K562 (cell line): ENCODE measurements at regions not wholly inside any gene's neighbourhood (a gene's known extent, or its start where the extent isn't known, plus 50 kb on each side); places are given as distances from the start of the nearest gene placed in this dataset.
A peak's percentile ranks its signal among the peaks of the same experiment; 100 is the strongest.

ENCODE experiments used
- ATAC-seq: fragments of 200-7000 bp; cut with Tn5 transposase; 3 replicates; pipeline ENCODE4 v1.9.1; 2020; ENCODE audit warnings: moderate library complexity
- BruUV-seq: library from RNA; stranded (reverse); fragments of 400-500 nt; replicated peaks from 2 replicates; lab custom pipeline; 2021; lab: Mats Ljungman, UMichigan
- CTCF ChIA-PET: fragments of 300-600 bp; formaldehyde crosslinking; extraction: SDS; loops from one replicate; lab custom pipeline; 2021; ENCODE audit warnings: low intra/inter-chr PET ratio; lab: Yijun Ruan, JAX
- POLR2A ChIA-PET: fragments of 300-600, 350-650 bp; sonication (Branson Sonifier 250); formaldehyde crosslinking; extraction: SDS; loops from one replicate; lab custom pipeline; 2021; ENCODE audit warnings: antibody characterized with exemption, inconsistent platforms; lab: Yijun Ruan, JAX
- DNase-seq, 4 experiments: peaks; one replicate each; pipeline versions ENCODE4 v3.0.0 to v3.0.0-alpha.2; 2011 to 2018; ENCODE audit warnings: low spot score in 3 of 4, mixed read lengths in 3 of 4; ENCODE audit errors: extremely low read depth in 1 of 4
- FAIRE-seq: peaks from 2 replicates; lab custom pipeline; 2011; peaks lifted over from hg19 to GRCh38; lab: Jason Lieb, UNC
- H2AFZ ChIP-seq: 2 replicates; pipeline ENCODE4 v1.6.0; 2011; ENCODE audit warnings: low read depth, low read length, control low read depth, inconsistent platforms
- H3K27ac ChIP-seq: fragments of 200-600 bp; 3 replicates; pipeline ENCODE4 v1.8.0; 2011; ENCODE audit warnings: low read depth, mild to moderate bottlenecking, control low read depth, inconsistent platforms, low read length, moderate library complexity, mixed read lengths; ENCODE audit errors: extremely low read depth
- H3K27me3 ChIP-seq, 2 experiments: fragments of 300-600 bp in 1 of 2; 2 replicates in 1 of 2; 3 replicates in 1 of 2; pipeline versions ENCODE4 v1.6.0 to v1.8.0; 2011; ENCODE audit warnings: inconsistent platforms in 2 of 2, low read length in 2 of 2, mild to moderate bottlenecking in 1 of 2, mixed read lengths in 1 of 2, moderate library complexity in 1 of 2; ENCODE audit not compliant: control insufficient read depth in 2 of 2, insufficient read depth in 2 of 2
- H3K36me3 ChIP-seq: fragments of 300-600 bp; 3 replicates; pipeline ENCODE4 v1.8.0; 2011; ENCODE audit warnings: mild to moderate bottlenecking, low read length, inconsistent platforms; ENCODE audit not compliant: control insufficient read depth, insufficient read depth
- H3K4me1 ChIP-seq, 2 experiments: fragments of 200-600 bp in 1 of 2; replicated peaks in 1 of 2; 2 replicates in 1 of 2; 3 replicates in 1 of 2; pipeline versions ENCODE4 v1.5.1 to v1.8.0; 2011; ENCODE audit warnings: inconsistent platforms in 2 of 2, low read length in 2 of 2, mild to moderate bottlenecking in 1 of 2, mixed read lengths in 1 of 2, moderate library complexity in 1 of 2; ENCODE audit not compliant: control insufficient read depth in 2 of 2, insufficient read depth in 2 of 2
- H3K4me2 ChIP-seq: 2 replicates; pipeline ENCODE4 v1.6.1; 2011; ENCODE audit warnings: low read length, control low read depth, inconsistent platforms, mixed read lengths; ENCODE audit not compliant: insufficient read depth
- H3K4me3 ChIP-seq: fragments of 200-600 bp; sonication (generic), shearing (Covaris generic); 2 replicates; pipeline ENCODE4 v1.5.1; 2016; ENCODE audit warnings: control low read depth, inconsistent platforms
- H3K79me2 ChIP-seq: fragments of 200-600 bp; 3 replicates; pipeline ENCODE4 v1.8.0; 2011; ENCODE audit warnings: low read length, inconsistent platforms; ENCODE audit not compliant: control insufficient read depth, insufficient read depth
- H3K9ac ChIP-seq, 2 experiments: 2 replicates each; pipeline versions ENCODE4 v1.6.0 to v1.6.1; 2011; ENCODE audit warnings: low read depth in 2 of 2, low read length in 2 of 2, control low read depth in 1 of 2, inconsistent platforms in 1 of 2, mild to moderate bottlenecking in 1 of 2, mixed read lengths in 1 of 2; ENCODE audit not compliant: insufficient read depth in 1 of 2
- H3K9me1 ChIP-seq: one replicate; pipeline ENCODE4 v1.6.0; 2011; ENCODE audit warnings: inconsistent platforms, mild to moderate bottlenecking, low read length, moderate library complexity; ENCODE audit not compliant: control insufficient read depth, insufficient read depth
- H3K9me3 ChIP-seq: replicated peaks from 2 replicates; pipeline ENCODE4 v1.5.1; 2011; ENCODE audit warnings: low read depth, low read length, inconsistent platforms; ENCODE audit not compliant: control insufficient read depth, insufficient read depth
- H4K20me1 ChIP-seq: replicated peaks from 2 replicates; pipeline ENCODE4 v1.6.1; 2011; ENCODE audit warnings: low read length, inconsistent platforms, mixed read lengths; ENCODE audit not compliant: control insufficient read depth, insufficient read depth
- BRF1 ChIP-seq: IDR thresholded peaks from 3 replicates; pipeline ENCODE4 v1.6.1; 2011; ENCODE audit warnings: borderline replicate concordance, mild to moderate bottlenecking; ENCODE audit not compliant: insufficient read length; ENCODE audit errors: extremely low read depth
- CEBPG ChIP-seq, 3 experiments: fragments of 200-800 bp in 1 of 3; sonication (Bioruptor generic) in 1 of 3; sonication (generic) in 1 of 3; formaldehyde crosslinking in 1 of 3; IDR thresholded peaks in 2 of 3; conservative IDR thresholded peaks in 1 of 3; 2 replicates each; pipeline versions ENCODE4 v1.6.1 to v1.8.0; 2016 to 2022; ENCODE audit warnings: missing compliant biosample characterization in 2 of 3, missing genetic modification characterization in 2 of 3, mild to moderate bottlenecking in 1 of 3, missing genetic modification reagents in 1 of 3
- JUND ChIP-seq, 2 experiments: IDR thresholded peaks; 2 replicates in 1 of 2; 3 replicates in 1 of 2; pipeline ENCODE4 v1.6.1; 2011; ENCODE audit warnings: borderline replicate concordance in 2 of 2, low read depth in 2 of 2, low read length in 2 of 2, improper control_type of control experiment in 1 of 2, missing biosample characterization in 1 of 2, missing genetic modification characterization in 1 of 2, missing genetic modification reagents in 1 of 2
- PHB2 ChIP-seq: fragments of 450-650 bp; IDR thresholded peaks from 2 replicates; pipeline ENCODE4 v1.6.1; 2017; ENCODE audit warnings: low read depth
- TCFL5 ChIP-seq: fragments of 250-450 bp; sonication (Bioruptor Pico); conservative IDR thresholded peaks from 2 replicates; pipeline ENCODE4 v1.6.1; 2021; ENCODE audit warnings: mild to moderate bottlenecking, moderate library complexity, matching md5 sums
- ZNF785 ChIP-seq: fragments of 250-450 bp; sonication (Bioruptor Pico); IDR thresholded peaks from 2 replicates; pipeline ENCODE4 v1.4.0; 2020; ENCODE audit warnings: mild to moderate bottlenecking
- WGBS: fragments of 100-300 bp; shearing (Covaris generic); methylation state at CpG from one replicate; pipeline ENCODE4 v1.1.6; 2016; ENCODE audit warnings: low coverage, mixed read lengths; ENCODE audit not compliant: insufficient coverage; ENCODE audit errors: missing lambda C conversion rate; 5-methylcytosine and 5-hydroxymethylcytosine counted together
- in situ Hi-C: fragments of 300-500 bp; cut with MboI; formaldehyde crosslinking; loops from 4 replicates; pipeline ENCODE4 v1.15.0; 2018; ENCODE audit warnings: inconsistent platforms, mixed read lengths
- intact Hi-C: fragments of 100-400 bp; cut with micrococcal nuclease; formaldehyde crosslinking; loops from 2 replicates; pipeline ENCODE4 v1.14.2; 2022
- TF ChIP-seq, protein P1 (sequence below): IDR thresholded peaks from 2 replicates; pipeline ENCODE4 v1.6.1; 2012; ENCODE audit warnings: low read depth, low read length, improper control_type of control experiment, borderline replicate concordance

DNA sequence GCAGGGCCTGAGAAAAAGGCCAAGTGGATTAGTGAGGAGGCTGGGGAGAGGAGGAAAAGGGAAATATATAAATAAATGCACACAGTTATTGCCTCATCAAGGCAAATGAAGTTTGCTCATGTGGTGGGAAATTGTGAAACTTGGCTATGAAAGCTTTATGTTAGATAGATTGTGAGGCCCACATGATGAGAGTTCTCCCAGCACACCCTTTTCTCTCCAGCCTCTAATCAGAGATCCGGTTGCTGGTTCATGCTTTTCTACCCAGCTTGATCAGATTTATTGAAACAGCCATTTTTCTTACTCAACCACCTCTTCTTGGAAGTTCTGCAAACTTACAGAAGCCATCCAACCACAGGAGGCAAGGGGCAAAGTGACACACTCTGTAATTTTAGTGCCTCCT, 125.8 kb upstream of the KLF4 start:
- no peaks in the 10 kb centered on the region for H3K79me2 ChIP-seq
- no peak overlapping the region for H3K27ac ChIP-seq
- intact Hi-C loops: no loop called here
- DNase-seq (no peak), ATAC-seq (no peak), FAIRE-seq (no peak)
- H3K4me3 ChIP-seq: no peak overlapping the region
- no peaks in the 10 kb centered on the region for H3K9me1 ChIP-seq
- in situ Hi-C loops: no loop called here
- no peak overlapping the region for H3K4me2 ChIP-seq
- 0% methylated on average over 1 of the region's 1 CpG for WGBS
- ChIA-PET POLR2A (no interaction called here), CTCF (no interaction called here)
- TF ChIP-seq JUND (IDR thresholded peaks at IDR 0.05; ENCODE audit: borderline replicate concordance, low read depth, low read length): no peak
- no peak for TF ChIP-seq JUND (tag; IDR thresholded peaks at IDR 0.05; ENCODE audit: borderline replicate concordance, low read depth, low read length)
- no peak for TF ChIP-seq CEBPG (CRISPR knock-in tag; IDR thresholded peaks at IDR 0.05)
- TF ChIP-seq CEBPG (tag; conservative IDR thresholded peaks at IDR 0.05 in 1 of 2, IDR thresholded peaks at IDR 0.05 in 1 of 2): 0 out of 4 replicates have a peak, but pooled peaks of 1 of the 2 experiments have one; percentile 32
- TF ChIP-seq PHB2: no peak
- TF ChIP-seq TCFL5 (CRISPR knock-in tag): no peak
- no peak for TF ChIP-seq BRF1
- no peak for TF ChIP-seq ZNF785 (CRISPR knock-in tag)
- TF ChIP-seq, protein P1, sequence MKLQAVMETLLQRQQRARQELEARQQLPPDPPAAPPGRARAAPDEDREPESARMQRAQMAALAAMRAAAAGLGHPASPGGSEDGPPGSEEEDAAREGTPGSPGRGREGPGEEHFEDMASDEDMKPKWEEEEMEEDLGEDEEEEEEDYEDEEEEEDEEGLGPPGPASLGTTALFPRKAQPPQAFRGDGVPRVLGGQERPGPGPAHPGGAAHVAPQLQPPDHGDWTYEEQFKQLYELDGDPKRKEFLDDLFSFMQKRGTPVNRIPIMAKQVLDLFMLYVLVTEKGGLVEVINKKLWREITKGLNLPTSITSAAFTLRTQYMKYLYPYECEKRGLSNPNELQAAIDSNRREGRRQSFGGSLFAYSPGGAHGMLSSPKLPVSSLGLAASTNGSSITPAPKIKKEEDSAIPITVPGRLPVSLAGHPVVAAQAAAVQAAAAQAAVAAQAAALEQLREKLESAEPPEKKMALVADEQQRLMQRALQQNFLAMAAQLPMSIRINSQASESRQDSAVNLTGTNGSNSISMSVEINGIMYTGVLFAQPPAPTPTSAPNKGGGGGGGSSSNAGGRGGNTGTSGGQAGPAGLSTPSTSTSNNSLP: no peak
- no peaks in the 10 kb centered on the region for H3K9me3 ChIP-seq
- BruUV-seq: no TSS peak
- no peak overlapping the region for H2AFZ ChIP-seq
- no peaks in the 10 kb centered on the region for H3K36me3 ChIP-seq
- no peaks in the 10 kb centered on the region; the same call in 1 of the 2 replicates for H4K20me1 ChIP-seq
- H3K4me1 ChIP-seq: no peaks in the 10 kb centered on the region
- H3K27me3 ChIP-seq: peaks cover 0 to 18% of the 10 kb centered on the region in 2 experiments; a peak in 3 of 5 replicates
- no peak overlapping the region for H3K9ac ChIP-seq
